Caco-2 (cell line): ENCODE measurements at regions not wholly inside any gene's neighbourhood (a gene's known extent, or its start where the extent isn't known, plus 50 kb on each side); places are given as distances from the start of the nearest gene placed in this dataset.

Experiments
- BruUV-seq: library from RNA; stranded (reverse); fragments of 400-500 nt; replicated peaks from 2 replicates; lab custom pipeline; 2021; lab: Mats Ljungman, UMichigan
- CTCF ChIA-PET: fragments of 300-600 bp; sonication (Branson Sonifier 250); formaldehyde crosslinking; loops from one replicate; lab custom pipeline; 2022; ENCODE audit warnings: antibody characterized with exemption; lab: Charles Lee
- POLR2A ChIA-PET: fragments of 300-600 bp; sonication (Branson Sonifier 250); formaldehyde crosslinking; loops from one replicate; lab custom pipeline; 2022; ENCODE audit warnings: antibody characterized with exemption; lab: Charles Lee
- DNase-seq, 2 experiments: peaks; one replicate each; pipeline versions ENCODE4 v3.0.0 to v3.0.0-alpha.2; 2020 to 2022
- H3K27me3 ChIP-seq: replicated peaks from 2 replicates; pipeline ENCODE4 v1.6.0; 2011; ENCODE audit warnings: low read length; ENCODE audit not compliant: control insufficient read depth, insufficient read depth
- H3K36me3 ChIP-seq: 2 replicates; pipeline ENCODE4 v1.5.1; 2011; ENCODE audit warnings: low read length; ENCODE audit not compliant: control insufficient read depth, insufficient read depth
- H3K4me1 ChIP-seq: fragments of 250-450 bp; sonication (Bioruptor Pico); 2 replicates; pipeline ENCODE4 v1.5.1; 2020; ENCODE audit warnings: mild to moderate bottlenecking
- H3K4me3 ChIP-seq: 2 replicates; pipeline ENCODE4 v1.5.1; 2011; ENCODE audit warnings: low read depth, mild to moderate bottlenecking, control low read depth, low read length
- H3K9me3 ChIP-seq: fragments of 250-450 bp; sonication (Bioruptor Pico); 2 replicates; pipeline ENCODE4 v1.5.1; 2020; ENCODE audit warnings: mild to moderate bottlenecking, moderate library complexity
- H3K27ac Mint-ChIP-seq: one replicate; pipeline ENCODE4 v1.8.0; 2022; ENCODE audit warnings: mixed read lengths; ENCODE audit not compliant: unreplicated experiment
- H3K27me3 Mint-ChIP-seq: one replicate; pipeline ENCODE4 v1.8.0; 2022; ENCODE audit warnings: mixed read lengths; ENCODE audit not compliant: insufficient read depth, unreplicated experiment
- H3K36me3 Mint-ChIP-seq: one replicate; pipeline ENCODE4 v1.8.0; 2022; ENCODE audit warnings: mild to moderate bottlenecking, mixed read lengths; ENCODE audit not compliant: insufficient read depth, unreplicated experiment
- H3K4me1 Mint-ChIP-seq: one replicate; pipeline ENCODE4 v1.8.0; 2022; ENCODE audit warnings: low read depth, mixed read lengths; ENCODE audit not compliant: unreplicated experiment
- H3K4me3 Mint-ChIP-seq: one replicate; pipeline ENCODE4 v1.8.0; 2022; ENCODE audit warnings: mild to moderate bottlenecking, moderate library complexity, mixed read lengths; ENCODE audit not compliant: unreplicated experiment
- H3K9me3 Mint-ChIP-seq: one replicate; pipeline ENCODE4 v1.8.0; 2022; ENCODE audit warnings: mixed read lengths; ENCODE audit not compliant: unreplicated experiment
- intact Hi-C: fragments of 100-400 bp; cut with micrococcal nuclease; formaldehyde crosslinking; loops from one replicate; pipeline ENCODE4 v1.10.0; 2022; ENCODE audit not compliant: unreplicated experiment
- TF ChIP-seq, protein P1 (sequence below), 2 experiments: fragments of 200-600 bp in 1 of 2; IDR thresholded peaks; 1 replicate in 1 of 2; 2 replicates in 1 of 2; pipeline versions ENCODE4 v1.5.1 to v1.8.0; 2011 to 2022; ENCODE audit warnings: antibody characterized with exemption in 1 of 2, control low read depth in 1 of 2, inconsistent platforms in 1 of 2, low read depth in 1 of 2, low read length in 1 of 2, mild to moderate bottlenecking in 1 of 2, moderate library complexity in 1 of 2; ENCODE audit not compliant: insufficient read depth in 1 of 2, severe bottlenecking in 1 of 2, unreplicated experiment in 1 of 2

DNA sequence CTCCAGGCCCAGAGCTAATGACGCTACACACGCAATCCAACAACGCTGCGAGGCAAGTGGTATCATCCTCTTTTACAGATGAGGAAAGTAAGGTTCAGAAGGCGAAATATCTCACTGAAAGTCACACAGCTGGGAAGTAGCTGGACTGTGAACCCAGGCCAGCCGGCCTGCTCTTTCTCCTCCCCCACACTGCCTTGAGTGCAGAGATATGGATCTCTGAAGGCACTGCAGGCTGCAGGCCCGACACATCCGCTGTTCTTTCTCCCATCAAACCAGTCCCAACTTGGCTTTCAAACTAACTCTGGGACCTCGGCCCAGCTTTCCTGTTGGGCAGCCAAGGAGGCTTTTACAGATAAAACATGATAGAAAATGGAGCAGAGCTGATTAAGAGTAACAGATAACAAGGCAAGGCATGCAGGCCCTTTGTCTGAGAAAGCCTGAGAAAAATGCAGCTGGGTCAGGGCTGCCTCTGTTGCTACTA lies 64.0 kb upstream of the PTPRJ start:
- DNase-seq, result peak; percentile 52 to 75
- no peaks in the 10 kb centered on the region for H3K9me3 ChIP-seq

DNA sequence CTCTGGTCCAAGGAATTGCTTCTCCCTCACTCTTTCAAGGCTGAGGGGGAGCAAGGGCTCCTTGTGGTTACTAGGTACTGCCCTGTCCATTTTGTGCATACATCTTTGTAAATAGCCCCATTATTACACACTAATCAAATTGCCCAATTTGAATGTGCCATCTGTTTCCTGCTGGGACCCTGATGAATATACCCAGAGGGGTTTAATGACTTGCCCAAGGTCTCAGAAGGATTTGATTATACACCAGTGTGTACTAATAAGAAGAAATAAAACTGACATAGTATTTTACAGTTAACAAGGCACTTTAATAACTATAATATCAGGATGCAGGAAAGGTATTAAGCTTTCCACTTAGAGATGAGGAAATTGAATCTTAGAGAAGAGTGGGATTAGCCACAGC lies 64.6 kb upstream of the PTPRJ start:
- no TSS peak for BruUV-seq
- H3K36me3 Mint-ChIP-seq, result peaks cover 4% of the 10 kb centered on the region
- DNase-seq, result no peak
- no peak overlapping the region for H3K4me3 ChIP-seq
- ChIA-PET POLR2A (no interaction called here), CTCF (interaction anchor here (0.8 kb wide), 1 partner anchor 15 kb away, joined by 3 read pairs; no protein-coding TSS in a partner anchor)
- H3K27me3 Mint-ChIP-seq, result no peaks in the 10 kb centered on the region
- no peaks in the 10 kb centered on the region for H3K36me3 ChIP-seq
- H3K9me3 Mint-ChIP-seq, result no peaks in the 10 kb centered on the region
- H3K4me1 Mint-ChIP-seq, result peaks cover 15% of the 10 kb centered on the region
- H3K27ac Mint-ChIP-seq, result peak overlapping the region; percentile 78
- no peaks in the 10 kb centered on the region for H3K27me3 ChIP-seq
- intact Hi-C loops, result no loop called here
- TF ChIP-seq, protein P1, sequence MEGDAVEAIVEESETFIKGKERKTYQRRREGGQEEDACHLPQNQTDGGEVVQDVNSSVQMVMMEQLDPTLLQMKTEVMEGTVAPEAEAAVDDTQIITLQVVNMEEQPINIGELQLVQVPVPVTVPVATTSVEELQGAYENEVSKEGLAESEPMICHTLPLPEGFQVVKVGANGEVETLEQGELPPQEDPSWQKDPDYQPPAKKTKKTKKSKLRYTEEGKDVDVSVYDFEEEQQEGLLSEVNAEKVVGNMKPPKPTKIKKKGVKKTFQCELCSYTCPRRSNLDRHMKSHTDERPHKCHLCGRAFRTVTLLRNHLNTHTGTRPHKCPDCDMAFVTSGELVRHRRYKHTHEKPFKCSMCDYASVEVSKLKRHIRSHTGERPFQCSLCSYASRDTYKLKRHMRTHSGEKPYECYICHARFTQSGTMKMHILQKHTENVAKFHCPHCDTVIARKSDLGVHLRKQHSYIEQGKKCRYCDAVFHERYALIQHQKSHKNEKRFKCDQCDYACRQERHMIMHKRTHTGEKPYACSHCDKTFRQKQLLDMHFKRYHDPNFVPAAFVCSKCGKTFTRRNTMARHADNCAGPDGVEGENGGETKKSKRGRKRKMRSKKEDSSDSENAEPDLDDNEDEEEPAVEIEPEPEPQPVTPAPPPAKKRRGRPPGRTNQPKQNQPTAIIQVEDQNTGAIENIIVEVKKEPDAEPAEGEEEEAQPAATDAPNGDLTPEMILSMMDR (IDR thresholded peaks at IDR 0.05; ENCODE audit: insufficient read depth in 1 of 2, low read depth in 1 of 2, low read length in 1 of 2, severe bottlenecking in 1 of 2, unreplicated experiment in 1 of 2), result no peak
- H3K9me3 ChIP-seq, result no peaks in the 10 kb centered on the region
- no peak overlapping the region for H3K4me3 Mint-ChIP-seq
- H3K4me1 ChIP-seq, result peaks cover 38% of the 10 kb centered on the region

More for the DNA sequence above, 64.0 kb upstream of the PTPRJ start:
- Mint-ChIP-seq H3K4me3 (peak overlapping the region; percentile 29), H3K27ac (peak overlapping the region; percentile 78), H3K27me3 (no peaks in the 10 kb centered on the region), H3K36me3 (peaks cover 4% of the 10 kb centered on the region), H3K9me3 (no peaks in the 10 kb centered on the region), H3K4me1 (peaks cover 15% of the 10 kb centered on the region)
- Histone ChIP-seq H3K4me1 (peaks cover 38% of the 10 kb centered on the region), H3K36me3 (no peaks in the 10 kb centered on the region), H3K27me3 (no peaks in the 10 kb centered on the region), H3K4me3 (no peak overlapping the region)
- BruUV-seq, result no TSS peak
- TF ChIP-seq, protein P1 (IDR thresholded peaks at IDR 0.05; ENCODE audit: insufficient read depth in 1 of 2, low read depth in 1 of 2, low read length in 1 of 2, severe bottlenecking in 1 of 2, unreplicated experiment in 1 of 2), result no peak
- CTCF ChIA-PET, result interaction anchor here (0.8 kb wide), 1 partner anchor 14 kb away, joined by 3 read pairs; no protein-coding TSS in a partner anchor
- intact Hi-C loops, result no loop called here
- POLR2A ChIA-PET, result interaction anchor here (0.5 to 0.7 kb wide), 2 partner anchors 82 to 101 kb away, joined by 3 to 4 read pairs; no protein-coding TSS in a partner anchor

DNA sequence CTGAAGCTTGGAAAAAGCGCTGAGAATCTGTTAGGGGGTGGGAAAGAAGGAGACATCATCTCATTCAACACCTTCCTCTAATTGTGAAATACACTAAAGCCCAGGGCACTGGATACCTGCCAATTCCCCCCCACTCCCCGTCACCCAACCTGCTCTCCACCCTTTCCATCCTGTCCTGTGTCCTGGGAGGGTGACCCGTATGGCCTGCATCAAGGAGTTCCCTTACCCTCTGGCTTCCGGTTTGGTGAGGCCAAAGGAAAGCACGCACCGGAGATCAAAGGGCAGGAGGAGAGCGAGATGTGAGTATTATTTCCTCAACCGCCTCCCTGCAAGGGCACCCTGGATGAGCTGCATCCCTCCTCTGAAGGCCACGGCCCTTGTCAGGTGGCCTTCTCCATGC lies 65.0 kb upstream of the PTPRJ start:
- H3K27me3 ChIP-seq, result no peaks in the 10 kb centered on the region
- no peaks in the 10 kb centered on the region for H3K9me3 ChIP-seq
- H3K4me3 ChIP-seq, result no peak overlapping the region
- H3K36me3 Mint-ChIP-seq, result peaks cover 4% of the 10 kb centered on the region
- intact Hi-C loops, result no loop called here
- no peaks in the 10 kb centered on the region for H3K9me3 Mint-ChIP-seq
- H3K4me1 ChIP-seq, result peaks cover 38% of the 10 kb centered on the region
- DNase-seq, result no peak
- CTCF ChIA-PET, result no interaction called here
- H3K36me3 ChIP-seq, result no peaks in the 10 kb centered on the region
- POLR2A ChIA-PET, result no interaction called here
- BruUV-seq, result no TSS peak
- H3K27ac Mint-ChIP-seq, result no peak overlapping the region
- H3K27me3 Mint-ChIP-seq, result no peaks in the 10 kb centered on the region
- H3K4me1 Mint-ChIP-seq, result peaks cover 15% of the 10 kb centered on the region
- TF ChIP-seq, protein P1 (IDR thresholded peaks at IDR 0.05; ENCODE audit: insufficient read depth in 1 of 2, low read depth in 1 of 2, low read length in 1 of 2, severe bottlenecking in 1 of 2, unreplicated experiment in 1 of 2), result no peak
- no peak overlapping the region for H3K4me3 Mint-ChIP-seq
